ENCODE measurements at regions not wholly inside any gene's neighbourhood (a gene's known extent, or its start where the extent isn't known, plus 50 kb on each side); places are given as distances from the start of the nearest gene placed in this dataset.

DNA sequence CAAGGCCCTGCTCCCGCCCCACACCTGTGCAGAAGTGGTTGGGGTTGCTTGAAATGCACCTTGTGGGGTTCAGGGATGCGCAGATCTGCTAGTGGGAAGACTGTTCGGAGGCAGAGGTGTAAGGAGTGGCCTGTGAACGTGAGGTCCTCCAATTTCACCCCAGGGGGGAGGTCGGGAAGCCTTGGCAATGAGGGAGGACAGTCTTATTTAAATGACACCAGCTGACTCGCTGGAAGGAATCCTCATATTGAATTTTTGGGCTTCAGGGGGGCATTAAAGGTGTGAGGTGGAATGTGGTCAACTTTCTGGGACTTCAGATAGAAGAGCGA lies 218.8 kb upstream of the CELF2 start:
- TF ChIP-seq POLR2AphosphoS5 (IDR thresholded peaks at IDR 0.05): no peak
- Histone ChIP-seq H3K4me3 (peak overlapping the region in 1 of 2 donors; percentile 12), H3K4me1 (replicated peaks) (no peaks in the 10 kb centered on the region), H3K27me3 (replicated peaks; ENCODE audit: insufficient read depth) (no peaks in the 10 kb centered on the region), H3K27ac (peak overlapping the region; percentile 61), H3K9me3 (no peaks in the 10 kb centered on the region), H3K36me3 (no peaks in the 10 kb centered on the region)
- WGBS: 76% methylated on average over 7 of the region's 7 CpGs
- no peak for DNase-seq (ENCODE audit: low spot score)
- intact Hi-C loops (cut with DNase I): loop anchor here (10.0 kb wide), 2 partner anchors 116 to 466 kb away; no protein-coding TSS in a partner anchor

DNA sequence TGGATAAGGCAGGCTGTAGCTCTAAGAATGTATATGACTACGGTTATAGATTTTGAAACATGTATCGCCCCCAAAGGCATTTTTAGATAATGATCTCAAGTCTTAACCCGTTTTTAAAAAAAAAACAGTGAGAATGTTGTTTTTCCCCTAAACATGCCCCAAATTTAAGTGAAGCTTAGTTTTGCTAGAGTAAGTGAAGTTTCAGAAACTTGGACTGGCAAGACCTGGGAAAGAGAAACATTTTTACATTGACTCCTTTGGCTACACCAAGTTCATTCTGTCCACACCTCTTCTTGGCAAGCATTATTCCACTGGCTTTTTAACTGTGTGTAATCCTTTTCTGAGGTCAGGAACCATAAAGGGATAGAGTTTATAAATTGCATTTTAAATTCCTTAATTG lies 216.7 kb upstream of the CELF2 start:
- no peaks in the 10 kb centered on the region for H3K27me3 ChIP-seq (replicated peaks; ENCODE audit: insufficient read depth)
- H3K4me1 ChIP-seq (replicated peaks): no peaks in the 10 kb centered on the region
- TF ChIP-seq, protein P1, sequence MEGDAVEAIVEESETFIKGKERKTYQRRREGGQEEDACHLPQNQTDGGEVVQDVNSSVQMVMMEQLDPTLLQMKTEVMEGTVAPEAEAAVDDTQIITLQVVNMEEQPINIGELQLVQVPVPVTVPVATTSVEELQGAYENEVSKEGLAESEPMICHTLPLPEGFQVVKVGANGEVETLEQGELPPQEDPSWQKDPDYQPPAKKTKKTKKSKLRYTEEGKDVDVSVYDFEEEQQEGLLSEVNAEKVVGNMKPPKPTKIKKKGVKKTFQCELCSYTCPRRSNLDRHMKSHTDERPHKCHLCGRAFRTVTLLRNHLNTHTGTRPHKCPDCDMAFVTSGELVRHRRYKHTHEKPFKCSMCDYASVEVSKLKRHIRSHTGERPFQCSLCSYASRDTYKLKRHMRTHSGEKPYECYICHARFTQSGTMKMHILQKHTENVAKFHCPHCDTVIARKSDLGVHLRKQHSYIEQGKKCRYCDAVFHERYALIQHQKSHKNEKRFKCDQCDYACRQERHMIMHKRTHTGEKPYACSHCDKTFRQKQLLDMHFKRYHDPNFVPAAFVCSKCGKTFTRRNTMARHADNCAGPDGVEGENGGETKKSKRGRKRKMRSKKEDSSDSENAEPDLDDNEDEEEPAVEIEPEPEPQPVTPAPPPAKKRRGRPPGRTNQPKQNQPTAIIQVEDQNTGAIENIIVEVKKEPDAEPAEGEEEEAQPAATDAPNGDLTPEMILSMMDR (IDR thresholded peaks at IDR 0.05): no peak
- TF ChIP-seq POLR2AphosphoS5 (IDR thresholded peaks at IDR 0.05) (no peak), POLR2A (IDR thresholded peaks at IDR 0.05) (no peak)
- H3K4me3 ChIP-seq: no peak overlapping the region
- no peak for DNase-seq (ENCODE audit: low spot score)
- H3K9me3 ChIP-seq: no peaks in the 10 kb centered on the region
- no peaks in the 10 kb centered on the region for H3K36me3 ChIP-seq
- intact Hi-C loops (cut with DNase I): loop anchor here (10.0 kb wide), 1 partner anchor 214 kb away; the partner anchor contains the start of gene CELF2
- no peak overlapping the region for H3K27ac ChIP-seq
- 85% methylated on average over 3 of the region's 3 CpGs for WGBS

DNA sequence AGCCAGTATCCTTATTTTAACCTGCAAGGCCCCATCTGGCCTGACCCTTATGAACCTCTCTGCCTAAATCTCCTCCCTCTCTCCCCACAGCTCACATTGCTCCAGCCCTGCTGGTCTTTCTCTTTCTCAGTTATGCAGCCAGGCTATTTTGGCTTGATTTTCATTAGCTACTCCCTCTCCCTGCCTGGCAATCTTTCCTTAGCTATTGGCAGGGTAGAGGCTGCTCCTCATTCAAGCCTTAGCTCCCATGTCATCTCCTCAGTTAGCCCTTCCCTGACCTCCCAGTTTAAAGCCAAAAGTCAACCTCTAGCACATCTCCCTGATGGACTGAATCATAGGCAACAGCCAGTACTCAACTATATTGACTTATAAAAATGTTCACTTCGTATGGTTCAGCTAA lies 214.4 kb upstream of the CELF2 start:
- H3K9me3 ChIP-seq: no peaks in the 10 kb centered on the region
- H3K27ac ChIP-seq: no peak overlapping the region
- no peak for TF ChIP-seq POLR2A (IDR thresholded peaks at IDR 0.05)
- intact Hi-C loops (cut with DNase I): loop anchor here (10.0 kb wide), 1 partner anchor 212 kb away; the partner anchor contains the start of gene CELF2
- no peaks in the 10 kb centered on the region for H3K36me3 ChIP-seq
- no peaks in the 10 kb centered on the region for H3K27me3 ChIP-seq (replicated peaks; ENCODE audit: insufficient read depth)
- H3K4me3 ChIP-seq: no peak overlapping the region
- WGBS: 16% methylated on average over 1 of the region's 1 CpG
- no peaks in the 10 kb centered on the region for H3K4me1 ChIP-seq (replicated peaks)
- DNase-seq (ENCODE audit: low spot score): no peak

DNA sequence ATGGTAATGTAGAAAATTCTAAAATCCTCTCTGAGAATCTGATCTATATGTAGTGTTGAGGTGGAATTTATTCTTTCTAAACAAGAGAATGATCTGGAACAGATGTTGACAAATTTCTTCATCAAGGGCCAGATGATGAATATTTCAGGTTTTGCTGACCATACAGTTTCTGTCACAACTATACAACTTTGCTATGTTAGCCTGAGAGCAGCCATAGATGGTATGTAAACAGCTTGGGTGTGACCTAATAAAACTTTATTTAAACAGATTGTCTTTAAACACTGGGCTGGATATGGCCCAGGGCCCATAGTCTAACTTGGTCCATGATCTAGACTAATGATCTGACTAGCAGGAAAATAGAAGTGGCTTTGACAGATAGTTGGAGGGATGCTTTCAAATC lies 213.6 kb upstream of the CELF2 start:
- no peak overlapping the region for H3K27ac ChIP-seq
- H3K27me3 ChIP-seq (replicated peaks; ENCODE audit: insufficient read depth): no peaks in the 10 kb centered on the region
- intact Hi-C loops (cut with DNase I): loop anchor here (10.0 kb wide), 1 partner anchor 211 kb away; the partner anchor contains the start of gene CELF2

DNA sequence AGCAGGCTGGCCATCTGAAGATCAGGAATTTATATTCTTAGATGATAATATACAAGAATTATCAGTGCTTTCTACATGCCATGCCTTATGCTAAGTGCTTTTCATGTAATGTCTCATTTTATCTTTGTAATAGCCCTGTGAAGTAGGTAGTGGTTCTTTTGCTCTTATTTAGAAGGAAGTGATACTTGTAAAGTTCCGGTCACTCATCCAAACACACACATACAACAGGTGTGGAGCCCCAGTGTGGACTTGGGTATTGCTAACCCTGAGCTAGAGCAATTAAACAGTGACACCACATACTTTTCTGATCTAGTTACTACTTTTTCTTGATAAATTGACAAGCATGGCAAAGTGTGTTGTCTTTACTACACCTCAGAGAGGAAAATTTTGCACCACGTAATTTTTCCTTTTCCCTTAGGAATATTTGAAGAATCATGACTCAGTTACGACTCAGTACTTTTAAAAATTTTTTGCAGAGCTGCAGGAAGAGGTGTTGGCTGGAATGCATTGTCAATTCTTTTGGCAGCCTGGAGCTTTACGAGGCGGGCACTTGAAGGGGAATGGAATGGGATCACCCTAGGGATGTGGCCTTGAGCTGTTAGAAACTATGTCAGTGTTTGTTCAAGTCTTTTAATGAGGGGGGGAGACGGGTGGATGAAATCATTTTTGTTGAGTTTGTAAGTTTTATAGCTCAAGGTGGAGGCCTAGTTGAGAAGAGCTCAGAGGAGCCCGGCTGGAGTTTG lies 212.5 kb upstream of the CELF2 start:
- intact Hi-C loops (cut with DNase I): loop anchor here (10.0 kb wide), 1 partner anchor 210 kb away; the partner anchor contains the start of gene CELF2
- H3K27me3 ChIP-seq (replicated peaks; ENCODE audit: insufficient read depth): no peaks in the 10 kb centered on the region
- H3K4me3 ChIP-seq: no peak overlapping the region
- TF ChIP-seq POLR2AphosphoS5 (IDR thresholded peaks at IDR 0.05): peak; percentile 13
- TF ChIP-seq, protein P1 (IDR thresholded peaks at IDR 0.05): no peak
- H3K9me3 ChIP-seq: no peaks in the 10 kb centered on the region
- H3K27ac ChIP-seq: no peak overlapping the region
- WGBS: 31% methylated on average over 7 of the region's 7 CpGs
- DNase-seq (ENCODE audit: low spot score): no peak
- H3K4me1 ChIP-seq (replicated peaks): no peaks in the 10 kb centered on the region
- H3K36me3 ChIP-seq: no peaks in the 10 kb centered on the region

More for the DNA sequence above, 213.6 kb upstream of the CELF2 start:
- H3K4me1 ChIP-seq (replicated peaks): no peaks in the 10 kb centered on the region
- no peak overlapping the region for H3K4me3 ChIP-seq
- H3K9me3 ChIP-seq: no peaks in the 10 kb centered on the region
- DNase-seq (ENCODE audit: low spot score): no peak
- no peaks in the 10 kb centered on the region for H3K36me3 ChIP-seq
- TF ChIP-seq POLR2AphosphoS5 (IDR thresholded peaks at IDR 0.05) (no peak), POLR2A (IDR thresholded peaks at IDR 0.05) (no peak)
- TF ChIP-seq, protein P1 (IDR thresholded peaks at IDR 0.05): no peak

DNA sequence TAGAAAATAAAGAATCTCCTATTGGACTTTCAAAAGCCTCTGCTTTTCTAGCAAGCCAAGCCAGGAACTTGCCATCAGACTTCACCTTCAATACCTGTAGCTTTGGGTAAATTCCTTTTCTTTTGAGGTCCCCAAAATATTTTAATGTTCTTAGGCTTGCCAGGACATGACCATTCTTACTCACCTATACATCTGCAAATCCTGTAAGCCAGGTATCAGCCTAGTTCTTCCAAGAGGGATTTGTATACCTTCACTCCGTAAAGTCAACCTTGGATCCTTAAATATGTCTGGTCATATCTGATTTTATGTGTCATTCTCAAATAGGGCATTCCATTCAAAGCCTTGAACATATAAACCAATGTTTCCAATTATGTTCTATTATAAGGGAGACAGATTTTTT lies 210.6 kb upstream of the CELF2 start:
- intact Hi-C loops (cut with DNase I): loop anchor here (10.0 kb wide), 1 partner anchor 208 kb away; the partner anchor contains the start of gene CELF2
- 75% methylated on average over 1 of the region's 1 CpG for WGBS
- Histone ChIP-seq H3K27me3 (replicated peaks; ENCODE audit: insufficient read depth) (no peaks in the 10 kb centered on the region), H3K4me3 (no peak overlapping the region), H3K27ac (no peak overlapping the region), H3K9me3 (no peaks in the 10 kb centered on the region), H3K4me1 (replicated peaks) (no peaks in the 10 kb centered on the region), H3K36me3 (no peaks in the 10 kb centered on the region)
- no peak for DNase-seq (ENCODE audit: low spot score)
- TF ChIP-seq POLR2A (IDR thresholded peaks at IDR 0.05) (no peak), POLR2AphosphoS5 (IDR thresholded peaks at IDR 0.05) (no peak)
- TF ChIP-seq, protein P1 (IDR thresholded peaks at IDR 0.05): no peak
